Brain microvascular endothelial cell (primary cell): ENCODE measurements at regions not wholly inside any gene's neighbourhood (a gene's known extent, or its start where the extent isn't known, plus 50 kb on each side); places are given as distances from the start of the nearest gene placed in this dataset.

Experiments
- DNase-seq: peaks from one replicate; pipeline ENCODE4 v3.0.0-alpha.2; 2020
- H3K27ac ChIP-seq: fragments of 250-450 bp; sonication (Bioruptor Pico); 2 replicates; pipeline ENCODE4 v1.5.1; 2020; ENCODE audit warnings: mild to moderate bottlenecking, moderate library complexity
- H3K27me3 ChIP-seq: fragments of 250-450 bp; sonication (Bioruptor Pico); replicated peaks from 2 replicates; pipeline ENCODE4 v1.5.1; 2020; ENCODE audit warnings: mild to moderate bottlenecking
- H3K36me3 ChIP-seq: fragments of 250-450 bp; sonication (Bioruptor Pico); replicated peaks from 2 replicates; pipeline ENCODE4 v1.5.1; 2020; ENCODE audit warnings: mild to moderate bottlenecking
- H3K4me3 ChIP-seq: 2 replicates; pipeline ENCODE4 v1.5.1; 2011; ENCODE audit warnings: low read depth, mild to moderate bottlenecking, control low read depth, low read length, moderate library complexity
- in situ Hi-C: cut with HindIII; loops from 2 replicates; pipeline ENCODE4 v1.10.0; 2017; ENCODE audit warnings: low sequenced_read_pairs, low pct_ligation_motif_present
- TF ChIP-seq, protein P1 (sequence below): IDR thresholded peaks from 2 replicates; pipeline ENCODE4 v1.5.1; 2011; ENCODE audit warnings: low read depth, mild to moderate bottlenecking, moderate library complexity, low read length, control low read depth, inconsistent platforms; ENCODE audit errors: missing control alignments

DNA sequence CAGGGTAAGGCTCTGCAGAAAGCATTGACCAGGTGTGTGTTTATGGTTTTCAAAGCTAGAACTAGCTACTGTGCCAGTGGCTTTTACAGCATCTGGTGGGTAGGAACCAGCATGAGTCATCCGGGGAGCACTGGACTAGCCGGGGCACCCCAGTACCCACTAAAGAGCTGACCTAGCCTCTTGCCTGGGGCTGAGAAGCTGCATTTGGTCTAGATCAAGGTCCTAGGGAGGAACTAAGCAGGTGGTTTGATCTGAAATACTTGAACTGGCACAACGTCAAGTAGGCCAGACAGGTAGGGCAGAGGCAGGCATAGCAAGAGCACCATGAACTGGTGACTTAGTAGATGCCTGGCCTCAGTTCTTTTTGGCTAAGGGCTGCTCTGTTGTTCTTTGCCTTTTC, 109.8 kb upstream of the PTPRK start:
- no peak overlapping the region for H3K27ac ChIP-seq
- no peaks in the 10 kb centered on the region for H3K36me3 ChIP-seq
- H3K4me3 ChIP-seq: no peak overlapping the region
- in situ Hi-C loops: no loop called here
- DNase-seq: no peak
- TF ChIP-seq, protein P1, sequence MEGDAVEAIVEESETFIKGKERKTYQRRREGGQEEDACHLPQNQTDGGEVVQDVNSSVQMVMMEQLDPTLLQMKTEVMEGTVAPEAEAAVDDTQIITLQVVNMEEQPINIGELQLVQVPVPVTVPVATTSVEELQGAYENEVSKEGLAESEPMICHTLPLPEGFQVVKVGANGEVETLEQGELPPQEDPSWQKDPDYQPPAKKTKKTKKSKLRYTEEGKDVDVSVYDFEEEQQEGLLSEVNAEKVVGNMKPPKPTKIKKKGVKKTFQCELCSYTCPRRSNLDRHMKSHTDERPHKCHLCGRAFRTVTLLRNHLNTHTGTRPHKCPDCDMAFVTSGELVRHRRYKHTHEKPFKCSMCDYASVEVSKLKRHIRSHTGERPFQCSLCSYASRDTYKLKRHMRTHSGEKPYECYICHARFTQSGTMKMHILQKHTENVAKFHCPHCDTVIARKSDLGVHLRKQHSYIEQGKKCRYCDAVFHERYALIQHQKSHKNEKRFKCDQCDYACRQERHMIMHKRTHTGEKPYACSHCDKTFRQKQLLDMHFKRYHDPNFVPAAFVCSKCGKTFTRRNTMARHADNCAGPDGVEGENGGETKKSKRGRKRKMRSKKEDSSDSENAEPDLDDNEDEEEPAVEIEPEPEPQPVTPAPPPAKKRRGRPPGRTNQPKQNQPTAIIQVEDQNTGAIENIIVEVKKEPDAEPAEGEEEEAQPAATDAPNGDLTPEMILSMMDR: no peak
- H3K27me3 ChIP-seq: no peaks in the 10 kb centered on the region

DNA sequence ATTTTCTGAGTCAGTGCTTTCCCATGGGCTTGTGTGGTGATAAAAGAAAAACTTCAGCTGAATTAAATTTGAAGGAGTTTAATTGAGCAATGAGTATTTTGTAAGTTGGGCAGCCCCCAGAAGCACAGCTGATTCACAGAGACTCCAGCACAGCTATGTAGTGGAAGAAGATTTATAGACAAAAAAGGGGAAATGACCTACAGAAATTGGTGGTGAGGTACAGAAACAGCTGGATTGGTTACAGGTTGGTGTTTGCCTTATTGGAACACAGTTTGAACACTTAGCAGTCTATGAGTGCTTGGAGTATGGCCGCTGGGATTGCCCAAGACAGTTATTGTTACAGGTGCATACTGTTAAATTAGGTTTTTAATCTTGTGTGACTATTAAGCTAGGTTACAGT, 96.9 kb upstream of the PTPRK start:
- DNase-seq: no peak
- Histone ChIP-seq H3K4me3 (no peak overlapping the region), H3K27ac (no peak overlapping the region), H3K36me3 (no peaks in the 10 kb centered on the region), H3K27me3 (no peaks in the 10 kb centered on the region)
- TF ChIP-seq, protein P1: no peak
- in situ Hi-C loops: no loop called here

DNA sequence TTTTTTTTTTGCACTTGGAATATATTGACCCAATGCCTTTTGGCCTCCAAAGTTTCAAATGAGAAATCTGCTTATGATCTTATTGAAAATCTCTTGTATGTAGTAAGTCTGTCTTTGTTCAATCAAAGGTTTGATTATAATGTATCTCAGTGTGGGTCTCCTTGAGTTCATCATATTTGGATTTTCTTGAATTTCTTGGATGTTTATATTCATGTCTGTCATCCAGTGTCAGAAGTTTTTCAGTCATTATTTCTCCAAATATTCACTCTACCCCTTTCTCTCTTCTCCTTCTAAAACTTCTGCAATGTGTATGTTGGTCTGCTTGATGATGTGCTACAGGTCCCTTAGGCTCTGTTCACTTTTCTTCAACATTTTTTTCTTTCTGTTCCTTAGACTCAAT, 95.9 kb upstream of the PTPRK start:
- in situ Hi-C loops: no loop called here
- TF ChIP-seq, protein P1: no peak

DNA sequence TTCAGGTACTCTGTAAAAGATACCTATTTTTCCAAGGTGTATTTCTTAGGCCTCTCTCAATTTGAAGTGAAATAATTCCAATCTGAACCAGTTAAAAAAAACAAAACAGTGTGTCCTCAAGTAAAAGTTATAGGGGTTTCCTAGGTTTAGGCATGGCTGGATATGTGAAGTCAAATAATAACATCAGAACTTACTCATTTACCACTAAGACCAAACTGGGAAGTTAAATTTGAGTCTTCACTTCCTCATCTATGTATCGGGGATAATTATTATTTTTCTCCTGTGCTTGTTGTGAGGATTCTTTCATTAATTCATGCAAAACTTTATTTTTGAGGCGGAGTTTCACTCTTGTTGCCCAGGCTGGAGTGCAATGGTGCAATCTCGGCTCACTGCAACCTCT, 86.2 kb upstream of the PTPRK start:
- H3K4me3 ChIP-seq: no peak overlapping the region
- H3K27me3 ChIP-seq: no peaks in the 10 kb centered on the region
- no peak overlapping the region for H3K27ac ChIP-seq
- TF ChIP-seq, protein P1: no peak
- DNase-seq: no peak
- no peaks in the 10 kb centered on the region for H3K36me3 ChIP-seq
- in situ Hi-C loops: no loop called here

More for the DNA sequence above, 95.9 kb upstream of the PTPRK start:
- no peak overlapping the region for H3K4me3 ChIP-seq
- no peaks in the 10 kb centered on the region for H3K27me3 ChIP-seq
- H3K27ac ChIP-seq: no peak overlapping the region
- no peak for DNase-seq
- no peaks in the 10 kb centered on the region for H3K36me3 ChIP-seq

DNA sequence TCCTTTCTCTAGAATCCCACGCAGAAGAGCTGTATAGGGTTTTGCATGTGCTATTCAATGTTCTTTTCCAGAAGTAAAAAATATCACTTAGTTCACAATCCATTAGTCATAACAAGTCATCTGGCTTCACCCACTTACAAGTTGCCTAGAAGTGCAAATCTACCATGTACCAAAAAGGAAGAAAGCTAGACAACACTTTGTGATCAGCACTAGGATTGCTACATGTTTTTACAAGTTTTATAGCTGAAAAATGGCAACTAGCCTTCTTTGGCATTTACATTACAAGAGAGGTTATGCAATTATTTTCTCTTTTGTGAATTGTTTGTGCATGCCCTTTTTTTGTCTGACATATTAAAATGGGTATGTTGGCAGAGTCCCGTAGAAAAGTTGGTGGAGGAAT, 85.6 kb upstream of the PTPRK start:
- Histone ChIP-seq H3K27me3 (no peaks in the 10 kb centered on the region), H3K27ac (no peak overlapping the region), H3K4me3 (no peak overlapping the region), H3K36me3 (no peaks in the 10 kb centered on the region)
- DNase-seq: no peak
- in situ Hi-C loops: no loop called here
- TF ChIP-seq, protein P1: no peak

DNA sequence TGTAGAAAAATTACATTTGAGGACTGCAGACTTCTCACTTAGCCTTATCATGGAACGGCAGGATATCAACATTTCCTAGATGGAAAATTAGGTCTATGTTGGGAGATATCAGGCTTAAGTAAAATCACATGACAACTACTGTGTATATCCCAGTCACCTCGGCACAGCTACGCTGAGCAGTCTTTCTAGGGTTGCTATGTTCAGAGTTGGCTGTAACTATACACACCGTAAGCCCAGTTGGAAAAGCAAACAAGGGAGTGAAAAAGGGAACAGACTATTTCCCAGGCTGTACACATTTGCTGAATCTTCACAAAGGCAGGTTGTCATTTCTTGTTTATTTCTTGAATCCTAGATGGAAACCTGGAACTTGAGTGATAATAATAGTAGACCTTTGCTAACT, 80.7 kb upstream of the PTPRK start:
- no peak overlapping the region for H3K4me3 ChIP-seq
- H3K27ac ChIP-seq: peak overlapping the region; percentile 91
- H3K36me3 ChIP-seq: no peaks in the 10 kb centered on the region
- H3K27me3 ChIP-seq: no peaks in the 10 kb centered on the region
- TF ChIP-seq, protein P1: no peak
- in situ Hi-C loops: no loop called here
- DNase-seq: peak; percentile 63
